Sigmoid colon (tissue), 4 donors: ENCODE measurements at regions not wholly inside any gene's neighbourhood (a gene's known extent, or its start where the extent isn't known, plus 50 kb on each side); places are given as distances from the start of the nearest gene placed in this dataset.

ENCODE experiments used
- EP300 ChIP-seq, 4 donors: sonication (generic); formaldehyde crosslinking; IDR thresholded peaks; one replicate each; pipeline ENCODE4 v1.6.1; 2017; ENCODE audit warnings: antibody characterized with exemption in 4 of 4
- POLR2A ChIP-seq, 2 donors: fragments of 450-650 bp; IDR thresholded peaks; one replicate each; pipeline ENCODE4 v1.6.1; 2016; ENCODE audit warnings: antibody characterized with exemption in 2 of 2, mild to moderate bottlenecking in 2 of 2, moderate library complexity in 2 of 2
- POLR2AphosphoS5 ChIP-seq, 4 donors: sonication (generic); formaldehyde crosslinking; IDR thresholded peaks; one replicate each; pipeline ENCODE4 v1.6.1; 2017; ENCODE audit warnings: antibody characterized with exemption in 4 of 4
- TF ChIP-seq, protein P1 (sequence below), 4 experiments: fragments of 450-650 bp in 3 of 4; fragments of 200-600 bp in 1 of 4; IDR thresholded peaks; one replicate each; pipeline ENCODE4 v1.5.1; 2016 to 2019; ENCODE audit warnings: antibody characterized with exemption in 4 of 4, mild to moderate bottlenecking in 3 of 4, moderate library complexity in 2 of 4

- TF ChIP-seq, protein P1, sequence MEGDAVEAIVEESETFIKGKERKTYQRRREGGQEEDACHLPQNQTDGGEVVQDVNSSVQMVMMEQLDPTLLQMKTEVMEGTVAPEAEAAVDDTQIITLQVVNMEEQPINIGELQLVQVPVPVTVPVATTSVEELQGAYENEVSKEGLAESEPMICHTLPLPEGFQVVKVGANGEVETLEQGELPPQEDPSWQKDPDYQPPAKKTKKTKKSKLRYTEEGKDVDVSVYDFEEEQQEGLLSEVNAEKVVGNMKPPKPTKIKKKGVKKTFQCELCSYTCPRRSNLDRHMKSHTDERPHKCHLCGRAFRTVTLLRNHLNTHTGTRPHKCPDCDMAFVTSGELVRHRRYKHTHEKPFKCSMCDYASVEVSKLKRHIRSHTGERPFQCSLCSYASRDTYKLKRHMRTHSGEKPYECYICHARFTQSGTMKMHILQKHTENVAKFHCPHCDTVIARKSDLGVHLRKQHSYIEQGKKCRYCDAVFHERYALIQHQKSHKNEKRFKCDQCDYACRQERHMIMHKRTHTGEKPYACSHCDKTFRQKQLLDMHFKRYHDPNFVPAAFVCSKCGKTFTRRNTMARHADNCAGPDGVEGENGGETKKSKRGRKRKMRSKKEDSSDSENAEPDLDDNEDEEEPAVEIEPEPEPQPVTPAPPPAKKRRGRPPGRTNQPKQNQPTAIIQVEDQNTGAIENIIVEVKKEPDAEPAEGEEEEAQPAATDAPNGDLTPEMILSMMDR (IDR thresholded peaks at IDR 0.05), result no peak
- TF ChIP-seq EP300 (IDR thresholded peaks at IDR 0.05) (no peak), POLR2A (IDR thresholded peaks at IDR 0.05) (no peak), POLR2AphosphoS5 (IDR thresholded peaks at IDR 0.05) (no peak)
Observed at GRCh38 chr19:30087381-30088138, 145.5 kb downstream of the URI1 start.
